H9 (cell line): ENCODE measurements at regions not wholly inside any gene's neighbourhood (a gene's known extent, or its start where the extent isn't known, plus 50 kb on each side); places are given as distances from the start of the nearest gene placed in this dataset.

Experiments used
- DNase-seq: peaks from one replicate; pipeline ENCODE4 v3.0.0-alpha.2; 2017
- H2AFZ ChIP-seq: one replicate; pipeline ENCODE4 v1.6.1; 2013; ENCODE audit warnings: mild to moderate bottlenecking, low read length, control low read depth, moderate library complexity
- H2AK5ac ChIP-seq: 2 replicates; pipeline ENCODE4 v1.6.1; 2013; ENCODE audit warnings: low read length, control low read depth, mixed read lengths; ENCODE audit not compliant: insufficient read length
- H2BK120ac ChIP-seq: one replicate; pipeline ENCODE4 v1.6.1; 2013; ENCODE audit warnings: low read depth, mild to moderate bottlenecking, low read length, control low read depth, inconsistent platforms; ENCODE audit not compliant: poor library complexity, severe bottlenecking
- H2BK12ac ChIP-seq: 2 replicates; pipeline ENCODE4 v1.6.1; 2013; ENCODE audit warnings: low read length, control low read depth, mixed read lengths, low read depth; ENCODE audit not compliant: insufficient read length
- H2BK15ac ChIP-seq: 2 replicates; pipeline ENCODE4 v1.6.1; 2013; ENCODE audit warnings: low read depth, low read length, control low read depth
- H2BK20ac ChIP-seq: one replicate; pipeline ENCODE4 v1.6.1; 2013; ENCODE audit warnings: low read depth, mild to moderate bottlenecking, low read length, control low read depth, inconsistent platforms; ENCODE audit not compliant: poor library complexity, severe bottlenecking
- H2BK5ac ChIP-seq: 2 replicates; pipeline ENCODE4 v1.6.1; 2013; ENCODE audit warnings: low read length, control low read depth, mixed read lengths; ENCODE audit not compliant: insufficient read length
- H3K14ac ChIP-seq: 2 replicates; pipeline ENCODE4 v1.6.1; 2013; ENCODE audit warnings: low read length, control low read depth; ENCODE audit not compliant: insufficient read depth
- H3K18ac ChIP-seq: 2 replicates; pipeline ENCODE4 v1.6.1; 2013; ENCODE audit warnings: low read depth, mild to moderate bottlenecking, mixed read lengths, low read length, control low read depth; ENCODE audit not compliant: insufficient read length
- H3K23ac ChIP-seq: 2 replicates; pipeline ENCODE4 v1.6.1; 2013; ENCODE audit warnings: low read length, control low read depth, mixed read lengths, low read depth; ENCODE audit not compliant: insufficient read length
- H3K23me2 ChIP-seq: 2 replicates; pipeline ENCODE4 v1.6.1; 2013; ENCODE audit warnings: low read depth, mild to moderate bottlenecking, mixed read lengths, low read length, control low read depth; ENCODE audit not compliant: insufficient read length, poor library complexity, severe bottlenecking
- H3K27ac ChIP-seq: 2 replicates; pipeline ENCODE4 v1.5.1; 2013; ENCODE audit warnings: low read length, control low read depth, mixed read lengths, low read depth; ENCODE audit not compliant: insufficient read length
- H3K27me3 ChIP-seq: 2 replicates; pipeline ENCODE4 v1.6.1; 2013; ENCODE audit warnings: low read length, control low read depth, inconsistent platforms; ENCODE audit not compliant: insufficient read depth
- H3K4ac ChIP-seq: 2 replicates; pipeline ENCODE4 v1.6.1; 2013; ENCODE audit warnings: low read depth, mild to moderate bottlenecking, control low read depth, inconsistent platforms, low read length, moderate library complexity
- H3K4me1 ChIP-seq: 2 replicates; pipeline ENCODE4 v1.6.1; 2013; ENCODE audit warnings: low read length, control low read depth, inconsistent platforms; ENCODE audit not compliant: insufficient read depth
- H3K4me2 ChIP-seq: 2 replicates; pipeline ENCODE4 v1.6.1; 2013; ENCODE audit warnings: low read length, control low read depth, mixed read lengths; ENCODE audit not compliant: insufficient read length, insufficient read depth
- H3K56ac ChIP-seq: 2 replicates; pipeline ENCODE4 v1.6.1; 2013; ENCODE audit warnings: low read depth, mild to moderate bottlenecking, mixed read lengths, low read length, control low read depth; ENCODE audit not compliant: insufficient read length
- H3K79me1 ChIP-seq: 2 replicates; pipeline ENCODE4 v1.6.1; 2013; ENCODE audit warnings: low read depth, mild to moderate bottlenecking, moderate library complexity, low read length, control low read depth, inconsistent platforms; ENCODE audit not compliant: insufficient read depth, poor library complexity, severe bottlenecking
- H3K79me2 ChIP-seq: 2 replicates; pipeline ENCODE4 v1.6.1; 2013; ENCODE audit warnings: low read length, control low read depth, inconsistent platforms; ENCODE audit not compliant: insufficient read depth
- H3K9ac ChIP-seq: 2 replicates; pipeline ENCODE4 v1.6.1; 2013; ENCODE audit warnings: low read length, control low read depth, mixed read lengths; ENCODE audit not compliant: insufficient read length; ENCODE audit errors: extremely low read depth
- H3K9me3 ChIP-seq: one replicate; pipeline ENCODE4 v1.6.1; 2013; ENCODE audit warnings: low read depth, low read length, inconsistent platforms; ENCODE audit not compliant: control insufficient read depth
- H3T11ph ChIP-seq: one replicate; pipeline ENCODE4 v1.6.1; 2013; ENCODE audit warnings: mild to moderate bottlenecking, low read length, control low read depth, inconsistent platforms
- H4K20me1 ChIP-seq: one replicate; pipeline ENCODE4 v1.6.1; 2013; ENCODE audit not compliant: control insufficient read depth, insufficient read length, insufficient read depth
- H4K5ac ChIP-seq: 2 replicates; pipeline ENCODE4 v1.6.1; 2013; ENCODE audit warnings: low read depth, mild to moderate bottlenecking, mixed read lengths, low read length, control low read depth; ENCODE audit not compliant: insufficient read length
- H4K8ac ChIP-seq: replicated peaks from 2 replicates; pipeline ENCODE4 v1.6.1; 2013; ENCODE audit warnings: low read length, control low read depth, mixed read lengths, low read depth; ENCODE audit not compliant: insufficient read length
- H4K91ac ChIP-seq: 2 replicates; pipeline ENCODE4 v1.6.1; 2013; ENCODE audit warnings: low read depth, mild to moderate bottlenecking, moderate library complexity, mixed read lengths, low read length, control low read depth; ENCODE audit not compliant: insufficient read length
- H3K27ac Mint-ChIP-seq, 3 experiments: 2 replicates in 2 of 3; 3 replicates in 1 of 3; pipeline ENCODE4 v1.8.0; 2020 to 2021; ENCODE audit warnings: mixed read lengths in 3 of 3, mild to moderate bottlenecking in 1 of 3, moderate library complexity in 1 of 3
- H3K27me3 Mint-ChIP-seq: 2 replicates; pipeline ENCODE4 v1.8.0; 2021; ENCODE audit warnings: low read depth, mild to moderate bottlenecking, moderate library complexity, mixed read lengths
- H3K36me3 Mint-ChIP-seq, 3 experiments: 2 replicates in 2 of 3; 3 replicates in 1 of 3; pipeline ENCODE4 v1.8.0; 2020 to 2021; ENCODE audit warnings: low read depth in 3 of 3, mixed read lengths in 3 of 3; ENCODE audit not compliant: insufficient read depth in 1 of 3
- H3K4me1 Mint-ChIP-seq, 2 experiments: 2 replicates each; pipeline ENCODE4 v1.8.0; 2020; ENCODE audit warnings: mixed read lengths in 2 of 2
- H3K4me3 Mint-ChIP-seq, 2 experiments: 2 replicates in 1 of 2; 3 replicates in 1 of 2; pipeline ENCODE4 v1.8.0; 2020 to 2021; ENCODE audit warnings: mild to moderate bottlenecking in 2 of 2, mixed read lengths in 2 of 2, moderate library complexity in 1 of 2
- H3K9me3 Mint-ChIP-seq, 2 experiments: 2 replicates in 1 of 2; 3 replicates in 1 of 2; pipeline ENCODE4 v1.8.0; 2020; ENCODE audit warnings: mild to moderate bottlenecking in 2 of 2, mixed read lengths in 2 of 2, moderate library complexity in 1 of 2
- WGBS: extraction: QIAGEN DNeasy Blood & Tissue Kit; methylation state at CpG from one replicate; pipeline ENCODE4 v1.1.7; 2013; ENCODE audit warnings: missing lambda C conversion rate, low lambda C conversion rate, mixed read lengths; ENCODE audit not compliant: insufficient read length; ENCODE audit errors: extremely low coverage; 5-methylcytosine and 5-hydroxymethylcytosine counted together
- TF ChIP-seq, protein P1 (sequence below): fragments of 200-600 bp; sonication (generic); conservative IDR thresholded peaks from 3 replicates; pipeline ENCODE4 v1.8.0; 2021; ENCODE audit warnings: antibody characterized with exemption, mild to moderate bottlenecking

DNA sequence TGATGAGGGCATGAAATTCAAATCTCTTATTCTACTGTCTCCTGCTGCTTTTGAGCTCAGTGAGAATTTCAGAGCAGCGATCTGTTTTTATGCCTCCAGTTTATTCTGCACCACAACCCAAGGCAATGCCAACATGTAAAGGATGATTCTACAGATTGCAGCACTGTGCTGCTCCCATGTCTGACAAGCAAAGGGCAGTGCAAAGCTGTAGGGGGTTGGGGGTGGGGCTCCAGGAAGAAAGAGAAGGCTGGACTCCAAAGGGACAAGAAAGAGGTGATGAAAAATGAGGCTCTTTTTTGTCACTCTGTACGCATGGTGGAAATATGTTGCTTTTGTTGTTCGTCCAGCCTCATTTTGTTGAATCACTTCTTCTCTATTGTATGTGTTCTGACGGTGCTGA, 254.6 kb downstream of the STIM2 start:
- no peak overlapping the region for H3K23ac ChIP-seq
- H2BK12ac ChIP-seq: no peak overlapping the region
- no peak overlapping the region for H2AFZ ChIP-seq
- no peak overlapping the region for H4K91ac ChIP-seq
- no peaks in the 10 kb centered on the region for H3K79me2 ChIP-seq
- no peaks in the 10 kb centered on the region for H3K9me3 ChIP-seq
- H4K20me1 ChIP-seq: no peaks in the 10 kb centered on the region
- no peak overlapping the region for H2AK5ac ChIP-seq
- no peak overlapping the region for H2BK120ac ChIP-seq
- no peaks in the 10 kb centered on the region for H3K36me3 Mint-ChIP-seq
- DNase-seq: no peak
- H4K8ac ChIP-seq: no peak overlapping the region
- no peak overlapping the region for H3K4ac ChIP-seq
- H3K27me3 ChIP-seq: no peaks in the 10 kb centered on the region
- H3K27ac ChIP-seq: no peak overlapping the region
- no peak overlapping the region for H4K5ac ChIP-seq
- no peak overlapping the region; a peak in 1 of 7 replicates for H3K27ac Mint-ChIP-seq
- WGBS: no CpG with 5 or more reads among the region's 4 CpGs
- H3K4me1 Mint-ChIP-seq: peaks cover 15 to 17% of the 10 kb centered on the region in 2 experiments
- peaks cover under 1 to 2% of the 10 kb centered on the region in 2 experiments; a peak in 3 of 5 replicates for H3K9me3 Mint-ChIP-seq
- no peak overlapping the region for H2BK15ac ChIP-seq
- peaks cover 7% of the 10 kb centered on the region for H3K4me1 ChIP-seq
- H3K14ac ChIP-seq: no peak overlapping the region
- H3K27me3 Mint-ChIP-seq: no peaks in the 10 kb centered on the region
- H3K4me3 Mint-ChIP-seq: no peak overlapping the region
- no peak overlapping the region for H2BK5ac ChIP-seq
- H3K18ac ChIP-seq: no peak overlapping the region
- TF ChIP-seq, protein P1, sequence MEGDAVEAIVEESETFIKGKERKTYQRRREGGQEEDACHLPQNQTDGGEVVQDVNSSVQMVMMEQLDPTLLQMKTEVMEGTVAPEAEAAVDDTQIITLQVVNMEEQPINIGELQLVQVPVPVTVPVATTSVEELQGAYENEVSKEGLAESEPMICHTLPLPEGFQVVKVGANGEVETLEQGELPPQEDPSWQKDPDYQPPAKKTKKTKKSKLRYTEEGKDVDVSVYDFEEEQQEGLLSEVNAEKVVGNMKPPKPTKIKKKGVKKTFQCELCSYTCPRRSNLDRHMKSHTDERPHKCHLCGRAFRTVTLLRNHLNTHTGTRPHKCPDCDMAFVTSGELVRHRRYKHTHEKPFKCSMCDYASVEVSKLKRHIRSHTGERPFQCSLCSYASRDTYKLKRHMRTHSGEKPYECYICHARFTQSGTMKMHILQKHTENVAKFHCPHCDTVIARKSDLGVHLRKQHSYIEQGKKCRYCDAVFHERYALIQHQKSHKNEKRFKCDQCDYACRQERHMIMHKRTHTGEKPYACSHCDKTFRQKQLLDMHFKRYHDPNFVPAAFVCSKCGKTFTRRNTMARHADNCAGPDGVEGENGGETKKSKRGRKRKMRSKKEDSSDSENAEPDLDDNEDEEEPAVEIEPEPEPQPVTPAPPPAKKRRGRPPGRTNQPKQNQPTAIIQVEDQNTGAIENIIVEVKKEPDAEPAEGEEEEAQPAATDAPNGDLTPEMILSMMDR: no peak
- H3K9ac ChIP-seq: no peak overlapping the region
- no peaks in the 10 kb centered on the region for H3K23me2 ChIP-seq
- H3T11ph ChIP-seq: no peak overlapping the region
- no peak overlapping the region for H2BK20ac ChIP-seq
- H3K56ac ChIP-seq: no peak overlapping the region
- no peak overlapping the region for H3K4me2 ChIP-seq
- H3K79me1 ChIP-seq: no peaks in the 10 kb centered on the region
